SK-N-SH (cell line): ENCODE measurements at regions not wholly inside any gene's neighbourhood (a gene's known extent, or its start where the extent isn't known, plus 50 kb on each side); places are given as distances from the start of the nearest gene placed in this dataset.

ENCODE experiments used
- EP300 ChIP-seq, 2 experiments: IDR thresholded peaks; 2 replicates each; pipeline versions ENCODE4 v1.4.0 to v1.6.1; 2012; ENCODE audit warnings: borderline replicate concordance in 1 of 2, low read depth in 1 of 2, low read length in 1 of 2
- EZH2phosphoT487 ChIP-seq: fragments of 200-600 bp; sonication (generic); IDR thresholded peaks from 2 replicates; pipeline ENCODE4 v1.6.1; 2017; ENCODE audit warnings: low read depth, mixed run types, mild to moderate bottlenecking, antibody characterized with exemption, moderate library complexity, borderline replicate concordance
- GABPA ChIP-seq: IDR thresholded peaks from 2 replicates; pipeline ENCODE4 v1.4.0; 2012; ENCODE audit warnings: low read depth, mild to moderate bottlenecking
- MXI1 ChIP-seq: IDR thresholded peaks from 2 replicates; pipeline ENCODE4 v1.6.1; 2012; ENCODE audit warnings: mild to moderate bottlenecking, low read depth, low read length, improper control_type of control experiment
- POLR2AphosphoS5 ChIP-seq: IDR thresholded peaks from 2 replicates; pipeline ENCODE4 v1.6.1; 2012; ENCODE audit warnings: low read depth, low read length
- RFX5 ChIP-seq: IDR thresholded peaks from 2 replicates; pipeline ENCODE4 v1.6.1; 2012; ENCODE audit warnings: mild to moderate bottlenecking, improper control_type of control experiment, low read length
- SMC3 ChIP-seq: IDR thresholded peaks from 2 replicates; pipeline ENCODE4 v1.6.1; 2012; ENCODE audit warnings: low read depth, low read length, improper control_type of control experiment
- TAF1 ChIP-seq: IDR thresholded peaks from 2 replicates; pipeline ENCODE4 v1.6.1; 2012; ENCODE audit warnings: low read depth, mild to moderate bottlenecking, low read length, moderate library complexity, borderline replicate concordance
- TF ChIP-seq, protein P1 (sequence below): fragments of 200-600 bp; sonication (generic); IDR thresholded peaks from 2 replicates; pipeline ENCODE4 v1.6.1; 2017; ENCODE audit warnings: antibody characterized with exemption, mild to moderate bottlenecking, moderate library complexity
- TF ChIP-seq, protein P2 (sequence below): IDR thresholded peaks from 2 replicates; pipeline ENCODE4 v1.4.0; 2012; ENCODE audit warnings: low read depth, borderline replicate concordance
- TF ChIP-seq, protein P3 (sequence below): IDR thresholded peaks from 2 replicates; pipeline ENCODE4 v1.4.0; 2012; ENCODE audit warnings: low read depth

DNA sequence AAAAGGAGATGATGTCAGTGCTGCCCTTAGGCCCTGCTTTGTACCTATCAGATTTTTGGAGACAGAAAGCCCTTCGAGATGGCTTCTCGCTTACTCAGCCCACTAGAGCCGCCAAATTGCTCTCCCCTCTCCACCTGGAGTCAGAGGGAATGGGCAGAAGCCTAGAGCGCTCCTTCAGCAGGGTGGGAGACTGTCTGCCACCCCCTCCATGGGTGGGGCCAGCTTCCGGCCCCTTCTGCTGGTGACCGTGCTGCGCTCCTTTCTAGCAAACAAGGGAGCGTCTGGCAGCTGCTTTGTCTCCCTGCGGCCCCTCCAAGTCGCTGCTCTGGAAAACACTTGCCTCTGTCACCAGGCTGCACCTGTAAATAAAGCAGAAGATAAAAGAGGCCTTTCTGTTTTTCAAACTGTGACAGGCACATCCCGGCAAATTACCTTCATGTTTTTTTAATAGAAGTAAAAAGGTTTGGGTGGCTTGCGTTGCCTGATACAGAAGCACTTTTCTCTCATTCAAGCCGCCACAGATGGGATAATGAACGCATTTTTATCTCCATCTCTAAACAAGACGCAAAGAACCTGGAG, 145.7 kb upstream of the NECTIN1 start:
- no peak for TF ChIP-seq POLR2AphosphoS5
- TF ChIP-seq SMC3: no peak
- no peak for TF ChIP-seq MXI1
- TF ChIP-seq, protein P1, sequence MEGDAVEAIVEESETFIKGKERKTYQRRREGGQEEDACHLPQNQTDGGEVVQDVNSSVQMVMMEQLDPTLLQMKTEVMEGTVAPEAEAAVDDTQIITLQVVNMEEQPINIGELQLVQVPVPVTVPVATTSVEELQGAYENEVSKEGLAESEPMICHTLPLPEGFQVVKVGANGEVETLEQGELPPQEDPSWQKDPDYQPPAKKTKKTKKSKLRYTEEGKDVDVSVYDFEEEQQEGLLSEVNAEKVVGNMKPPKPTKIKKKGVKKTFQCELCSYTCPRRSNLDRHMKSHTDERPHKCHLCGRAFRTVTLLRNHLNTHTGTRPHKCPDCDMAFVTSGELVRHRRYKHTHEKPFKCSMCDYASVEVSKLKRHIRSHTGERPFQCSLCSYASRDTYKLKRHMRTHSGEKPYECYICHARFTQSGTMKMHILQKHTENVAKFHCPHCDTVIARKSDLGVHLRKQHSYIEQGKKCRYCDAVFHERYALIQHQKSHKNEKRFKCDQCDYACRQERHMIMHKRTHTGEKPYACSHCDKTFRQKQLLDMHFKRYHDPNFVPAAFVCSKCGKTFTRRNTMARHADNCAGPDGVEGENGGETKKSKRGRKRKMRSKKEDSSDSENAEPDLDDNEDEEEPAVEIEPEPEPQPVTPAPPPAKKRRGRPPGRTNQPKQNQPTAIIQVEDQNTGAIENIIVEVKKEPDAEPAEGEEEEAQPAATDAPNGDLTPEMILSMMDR: no peak
- TF ChIP-seq RFX5: no peak
- no peak for TF ChIP-seq EZH2phosphoT487
- no peak for TF ChIP-seq TAF1
- peak in 1 of 2 experiments; percentile 69; a peak in 1 of 4 replicates for TF ChIP-seq EP300 (IDR thresholded peaks at IDR 0.05; ENCODE audit: borderline replicate concordance in 1 of 2, low read depth in 1 of 2, low read length in 1 of 2)
- TF ChIP-seq GABPA: no peak
- TF ChIP-seq, protein P2, sequence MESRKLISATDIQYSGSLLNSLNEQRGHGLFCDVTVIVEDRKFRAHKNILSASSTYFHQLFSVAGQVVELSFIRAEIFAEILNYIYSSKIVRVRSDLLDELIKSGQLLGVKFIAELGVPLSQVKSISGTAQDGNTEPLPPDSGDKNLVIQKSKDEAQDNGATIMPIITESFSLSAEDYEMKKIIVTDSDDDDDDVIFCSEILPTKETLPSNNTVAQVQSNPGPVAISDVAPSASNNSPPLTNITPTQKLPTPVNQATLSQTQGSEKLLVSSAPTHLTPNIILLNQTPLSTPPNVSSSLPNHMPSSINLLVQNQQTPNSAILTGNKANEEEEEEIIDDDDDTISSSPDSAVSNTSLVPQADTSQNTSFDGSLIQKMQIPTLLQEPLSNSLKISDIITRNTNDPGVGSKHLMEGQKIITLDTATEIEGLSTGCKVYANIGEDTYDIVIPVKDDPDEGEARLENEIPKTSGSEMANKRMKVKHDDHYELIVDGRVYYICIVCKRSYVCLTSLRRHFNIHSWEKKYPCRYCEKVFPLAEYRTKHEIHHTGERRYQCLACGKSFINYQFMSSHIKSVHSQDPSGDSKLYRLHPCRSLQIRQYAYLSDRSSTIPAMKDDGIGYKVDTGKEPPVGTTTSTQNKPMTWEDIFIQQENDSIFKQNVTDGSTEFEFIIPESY: no peak
- TF ChIP-seq, protein P3, sequence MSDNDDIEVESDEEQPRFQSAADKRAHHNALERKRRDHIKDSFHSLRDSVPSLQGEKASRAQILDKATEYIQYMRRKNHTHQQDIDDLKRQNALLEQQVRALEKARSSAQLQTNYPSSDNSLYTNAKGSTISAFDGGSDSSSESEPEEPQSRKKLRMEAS: no peak
